GM12892 (cell line): ENCODE measurements at regions not wholly inside any gene's neighbourhood (a gene's known extent, or its start where the extent isn't known, plus 50 kb on each side); places are given as distances from the start of the nearest gene placed in this dataset.

ENCODE experiments used
- POLR2A ChIP-seq: IDR thresholded peaks from 2 replicates; pipeline ENCODE4 v1.6.1; 2011; ENCODE audit warnings: low read depth, low read length, control low read depth
- POLR2AphosphoS5 ChIP-seq: IDR thresholded peaks from 2 replicates; pipeline ENCODE4 v1.6.1; 2011; ENCODE audit warnings: low read depth, low read length, control low read depth
- TAF1 ChIP-seq: IDR thresholded peaks from 2 replicates; pipeline ENCODE4 v1.6.1; 2011; ENCODE audit warnings: low read depth, mild to moderate bottlenecking, control low read depth, low read length, borderline replicate concordance

DNA sequence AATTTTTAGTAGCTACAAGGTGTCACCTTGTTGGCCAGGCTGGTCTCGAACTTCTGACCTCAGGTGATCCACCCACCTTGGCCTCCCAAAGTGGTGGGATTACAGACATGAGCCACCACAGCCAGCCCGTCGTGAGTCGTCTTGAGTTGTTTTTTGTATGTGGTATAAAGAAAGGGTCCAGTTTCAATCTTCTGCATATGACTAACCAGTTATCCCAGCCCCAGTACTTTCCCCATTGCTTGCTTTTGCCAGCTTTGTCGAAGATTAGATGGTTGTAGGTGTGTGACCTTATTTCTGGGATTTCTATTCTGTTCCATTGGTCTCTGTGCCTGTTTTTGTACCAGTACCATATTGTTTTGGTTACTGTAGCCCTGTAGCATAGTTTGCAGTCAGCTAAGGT is 105.9 kb downstream of the OR13H1 start:
- TF ChIP-seq POLR2A (no peak), POLR2AphosphoS5 (no peak), TAF1 (no peak)
